Gastrocnemius medialis (tissue), 4 donors: ENCODE measurements at regions not wholly inside any gene's neighbourhood (a gene's known extent, or its start where the extent isn't known, plus 50 kb on each side); places are given as distances from the start of the nearest gene placed in this dataset.

Experiments used
- ATAC-seq, 2 donors: fragments of 150-250 bp; one replicate each; pipeline ENCODE4 v1.9.1; 2016
- DNase-seq, 2 donors: peaks; one replicate each; pipeline ENCODE4 v3.0.0-alpha.2; 2019
- H3K27ac ChIP-seq, 4 donors: fragments of 200-600 bp; sonication (generic); 1 replicate in 1 of 4; 2 replicates in 3 of 4; pipeline ENCODE4 v1.5.1; 2016 to 2018; ENCODE audit warnings: mild to moderate bottlenecking in 2 of 4, moderate library complexity in 1 of 4
- H3K27me3 ChIP-seq, 3 donors: fragments of 200-600 bp; sonication (generic) in 2 of 3; 1 replicate in 1 of 3; 2 replicates in 2 of 3; pipeline versions ENCODE4 v1.5.1 to v1.6.0; 2016 to 2019; ENCODE audit warnings: mild to moderate bottlenecking in 1 of 3, moderate library complexity in 1 of 3
- H3K36me3 ChIP-seq, 2 donors: fragments of 200-600 bp; sonication (generic) in 1 of 2; one replicate each; pipeline ENCODE4 v1.5.1; 2017 to 2018
- H3K4me1 ChIP-seq, 2 donors: fragments of 200-600 bp; sonication (generic) in 1 of 2; one replicate each; pipeline ENCODE4 v1.5.1; 2016 to 2017; ENCODE audit warnings: mild to moderate bottlenecking in 2 of 2
- H3K4me3 ChIP-seq, 4 donors: fragments of 200-600 bp; sonication (generic) in 3 of 4; 1 replicate in 1 of 4; 2 replicates in 3 of 4; pipeline ENCODE4 v1.5.1; 2016 to 2019; ENCODE audit warnings: mild to moderate bottlenecking in 2 of 4
- H3K9me3 ChIP-seq, 3 donors: fragments of 200-600 bp; sonication (generic) in 2 of 3; 1 replicate in 1 of 3; 2 replicates in 2 of 3; pipeline ENCODE4 v1.5.1; 2016 to 2019
- POLR2A ChIP-seq, 2 donors: fragments of 450-650 bp; IDR thresholded peaks; one replicate each; pipeline ENCODE4 v1.6.1; 2017; ENCODE audit warnings: antibody characterized with exemption in 2 of 2, mild to moderate bottlenecking in 2 of 2, moderate library complexity in 2 of 2
- in situ Hi-C, 4 donors: fragments of 200-750 bp; cut with MboI; loops; one replicate each; pipeline versions ENCODE4 v1.15.0 to v1.8.0; 2017; ENCODE audit warnings: low sequenced_read_pairs in 4 of 4
- intact Hi-C: fragments of 100-400 bp; cut with DNase I; formaldehyde crosslinking; loops from one replicate; pipeline ENCODE4 v1.15.1; 2023; ENCODE audit warnings: low total_unique reads
- TF ChIP-seq, protein P1 (sequence below), 5 experiments: fragments of 450-650 bp in 3 of 5; fragments of 200-600 bp in 2 of 5; sonication (generic) in 2 of 5; IDR thresholded peaks in 4 of 5; conservative IDR thresholded peaks in 1 of 5; 1 replicate in 4 of 5; 2 replicates in 1 of 5; pipeline ENCODE4 v1.5.1; 2016 to 2019; ENCODE audit warnings: antibody characterized with exemption in 5 of 5, mild to moderate bottlenecking in 3 of 5, moderate library complexity in 3 of 5

DNA sequence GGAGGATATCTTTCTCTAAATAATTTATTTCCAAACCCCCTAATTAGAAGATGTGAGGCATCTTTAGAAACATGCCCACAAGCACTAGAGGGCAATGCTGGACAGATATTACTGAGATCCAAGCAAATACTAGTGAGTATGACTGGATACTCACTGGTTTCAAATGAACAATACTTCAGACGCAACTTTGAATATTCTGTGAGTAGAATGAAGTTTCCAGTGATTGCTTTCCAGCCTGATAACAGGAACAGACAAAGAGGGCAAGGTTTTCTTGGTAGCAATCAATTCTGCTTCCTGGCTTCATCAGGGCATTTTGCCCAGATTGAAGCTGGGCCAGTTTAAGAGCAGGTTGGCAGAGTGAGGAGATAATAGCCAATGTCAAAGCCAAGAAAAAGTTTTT is 442.6 kb upstream of the PDZRN3 start:
- Histone ChIP-seq H3K4me1 (no peaks in the 10 kb centered on the region), H3K9me3 (no peaks in the 10 kb centered on the region), H3K36me3 (no peaks in the 10 kb centered on the region), H3K4me3 (no peak overlapping the region), H3K27ac (no peak overlapping the region), H3K27me3 (no peaks in the 10 kb centered on the region)
- TF ChIP-seq, protein P1, sequence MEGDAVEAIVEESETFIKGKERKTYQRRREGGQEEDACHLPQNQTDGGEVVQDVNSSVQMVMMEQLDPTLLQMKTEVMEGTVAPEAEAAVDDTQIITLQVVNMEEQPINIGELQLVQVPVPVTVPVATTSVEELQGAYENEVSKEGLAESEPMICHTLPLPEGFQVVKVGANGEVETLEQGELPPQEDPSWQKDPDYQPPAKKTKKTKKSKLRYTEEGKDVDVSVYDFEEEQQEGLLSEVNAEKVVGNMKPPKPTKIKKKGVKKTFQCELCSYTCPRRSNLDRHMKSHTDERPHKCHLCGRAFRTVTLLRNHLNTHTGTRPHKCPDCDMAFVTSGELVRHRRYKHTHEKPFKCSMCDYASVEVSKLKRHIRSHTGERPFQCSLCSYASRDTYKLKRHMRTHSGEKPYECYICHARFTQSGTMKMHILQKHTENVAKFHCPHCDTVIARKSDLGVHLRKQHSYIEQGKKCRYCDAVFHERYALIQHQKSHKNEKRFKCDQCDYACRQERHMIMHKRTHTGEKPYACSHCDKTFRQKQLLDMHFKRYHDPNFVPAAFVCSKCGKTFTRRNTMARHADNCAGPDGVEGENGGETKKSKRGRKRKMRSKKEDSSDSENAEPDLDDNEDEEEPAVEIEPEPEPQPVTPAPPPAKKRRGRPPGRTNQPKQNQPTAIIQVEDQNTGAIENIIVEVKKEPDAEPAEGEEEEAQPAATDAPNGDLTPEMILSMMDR (IDR thresholded peaks at IDR 0.05 in 4 of 5, conservative IDR thresholded peaks at IDR 0.05 in 1 of 5) = no peak
- no peak for TF ChIP-seq POLR2A (IDR thresholded peaks at IDR 0.05)
- intact Hi-C loops (no loop called here), in situ Hi-C loops (no loop called here)
- DNase-seq (no peak), ATAC-seq (no peak)

DNA sequence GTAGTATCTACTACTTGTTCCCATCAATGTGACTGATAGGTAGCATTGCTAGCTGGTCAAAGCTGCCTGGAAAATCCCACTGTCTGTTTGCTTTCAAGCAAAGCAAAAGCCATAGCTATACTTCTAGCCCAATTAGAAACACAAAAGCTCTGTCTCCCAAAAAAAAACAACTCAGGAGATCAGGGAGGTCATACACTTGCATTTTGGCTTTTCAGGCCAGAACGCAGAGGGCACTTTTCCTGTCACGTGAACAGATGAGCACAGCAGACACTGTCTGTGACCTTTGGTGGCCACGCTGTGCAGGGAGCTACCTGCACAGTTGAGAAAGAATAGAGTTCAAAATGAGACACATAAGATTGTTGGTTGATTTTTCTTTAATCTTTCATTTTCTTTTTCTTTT is 441.7 kb upstream of the PDZRN3 start:
- no peaks in the 10 kb centered on the region for H3K9me3 ChIP-seq
- H3K27ac ChIP-seq = no peak overlapping the region
- DNase-seq = no peak
- H3K36me3 ChIP-seq = no peaks in the 10 kb centered on the region
- H3K4me1 ChIP-seq = no peaks in the 10 kb centered on the region
- H3K4me3 ChIP-seq = no peak overlapping the region
- no peak for TF ChIP-seq POLR2A (IDR thresholded peaks at IDR 0.05)
- TF ChIP-seq, protein P1 (IDR thresholded peaks at IDR 0.05 in 4 of 5, conservative IDR thresholded peaks at IDR 0.05 in 1 of 5) = no peak
- intact Hi-C loops (no loop called here), in situ Hi-C loops (no loop called here)
- ATAC-seq = no peak
- H3K27me3 ChIP-seq = no peaks in the 10 kb centered on the region

DNA sequence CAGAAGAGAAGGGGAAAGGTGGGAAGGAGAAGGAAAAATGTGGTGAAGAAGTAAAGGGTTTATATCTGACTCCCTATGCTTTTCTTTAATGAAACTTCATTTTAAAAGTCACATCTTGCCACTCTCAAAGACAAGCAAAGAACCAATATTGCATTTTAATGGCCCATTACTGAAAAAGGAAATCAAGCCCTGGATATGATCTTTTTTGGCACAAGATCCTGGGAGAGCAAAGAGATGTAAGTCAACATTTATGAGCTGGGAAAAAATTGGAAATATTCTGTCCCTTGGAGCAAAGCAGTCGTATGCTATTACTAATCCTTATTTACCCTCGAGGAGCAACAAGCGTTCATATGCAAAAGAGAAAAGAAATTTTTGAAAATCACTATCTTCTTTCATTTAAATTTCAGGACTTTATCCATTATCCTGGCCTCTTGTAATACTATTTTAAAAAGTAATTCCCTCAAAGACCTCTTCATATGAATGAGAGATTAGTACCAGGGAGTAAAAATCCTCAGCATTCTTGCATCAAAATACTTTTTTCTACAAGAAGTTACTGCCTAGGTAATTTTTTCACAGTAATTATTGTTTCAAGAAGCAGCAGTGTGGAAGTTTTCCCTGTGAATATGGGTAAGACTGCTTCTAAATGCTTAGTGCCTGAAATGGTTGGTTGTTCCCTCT is 435.3 kb upstream of the PDZRN3 start:
- Histone ChIP-seq H3K36me3 (no peaks in the 10 kb centered on the region), H3K4me1 (no peaks in the 10 kb centered on the region), H3K4me3 (no peak overlapping the region), H3K9me3 (no peaks in the 10 kb centered on the region), H3K27ac (no peak overlapping the region), H3K27me3 (no peaks in the 10 kb centered on the region)
- in situ Hi-C loops = no loop called here
- no peak for TF ChIP-seq POLR2A (IDR thresholded peaks at IDR 0.05)
- TF ChIP-seq, protein P1 (IDR thresholded peaks at IDR 0.05 in 4 of 5, conservative IDR thresholded peaks at IDR 0.05 in 1 of 5) = no peak
- ATAC-seq (no peak), DNase-seq (no peak)
- intact Hi-C loops = no loop called here

DNA sequence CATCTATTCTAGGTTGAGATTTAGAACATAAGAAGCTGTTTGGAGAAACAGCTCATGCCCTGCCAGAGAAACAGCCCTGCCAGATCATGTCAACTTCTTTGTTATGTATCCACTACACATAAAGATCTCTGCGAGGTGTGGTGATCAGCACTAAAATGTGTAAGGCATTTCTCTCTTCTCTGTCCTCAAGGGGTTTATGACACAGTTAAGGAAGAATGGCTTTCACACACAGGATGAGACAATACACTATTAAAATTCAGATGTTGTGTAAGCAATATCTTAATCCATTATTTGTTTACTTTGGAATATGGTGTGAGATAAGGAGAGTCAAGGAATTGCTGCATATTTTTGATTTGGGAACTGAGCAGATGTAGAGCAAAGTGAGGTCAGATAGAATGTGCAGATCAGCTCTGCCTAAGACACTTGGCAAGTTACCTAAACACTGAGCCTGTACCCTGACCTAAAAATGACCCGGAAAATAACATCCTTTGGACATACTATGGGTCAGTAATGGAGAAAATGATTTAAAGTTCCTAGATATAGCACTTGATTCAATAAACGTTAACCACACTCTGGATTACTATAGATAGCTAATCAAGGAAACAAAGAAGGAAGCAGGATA is 434.7 kb upstream of the PDZRN3 start:
- H3K27me3 ChIP-seq = no peaks in the 10 kb centered on the region
- H3K4me3 ChIP-seq = no peak overlapping the region
- ATAC-seq = no peak
- no peaks in the 10 kb centered on the region for H3K36me3 ChIP-seq
- intact Hi-C loops = no loop called here
- in situ Hi-C loops = no loop called here
- H3K27ac ChIP-seq = no peak overlapping the region
- H3K4me1 ChIP-seq = no peaks in the 10 kb centered on the region
- no peaks in the 10 kb centered on the region for H3K9me3 ChIP-seq
- no peak for DNase-seq
- TF ChIP-seq POLR2A (IDR thresholded peaks at IDR 0.05) = no peak
- TF ChIP-seq, protein P1 (IDR thresholded peaks at IDR 0.05 in 4 of 5, conservative IDR thresholded peaks at IDR 0.05 in 1 of 5) = no peak
